GM03348 (cell line): ENCODE measurements at regions not wholly inside any gene's neighbourhood (a gene's known extent, or its start where the extent isn't known, plus 50 kb on each side); places are given as distances from the start of the nearest gene placed in this dataset.

Source experiments
- DNase-seq: peaks from one replicate; pipeline ENCODE4 v3.0.0; 2012; ENCODE audit warnings: low spot score

- no peak for DNase-seq
Measured at GRCh38 chr22:22802339-22802970, 85.2 kb upstream of the IGLL5 start.

GRCh38 chr22:22803285-22803853 lies 84.2 kb upstream of the IGLL5 start:
- no peak for DNase-seq

- DNase-seq: peak; percentile 62
Measured at GRCh38 chr22:22810018-22810427, 77.6 kb upstream of the IGLL5 start.

- no peak for DNase-seq
Measured at GRCh38 chr22:22810471-22810870, 77.1 kb upstream of the IGLL5 start.

- no peak for DNase-seq
Measured at GRCh38 chr22:22811016-22812009, 76.3 kb upstream of the IGLL5 start.

- no peak for DNase-seq
Measured at GRCh38 chr22:22812031-22812905, 75.3 kb upstream of the IGLL5 start.

- DNase-seq: no peak
Measured at GRCh38 chr22:22813126-22814075, 74.2 kb upstream of the IGLL5 start.

- no peak for DNase-seq
Measured at GRCh38 chr22:22814666-22815396, 72.8 kb upstream of the IGLL5 start.

GRCh38 chr22:22815397-22816170 lies 72.0 kb upstream of the IGLL5 start:
- DNase-seq: no peak

GRCh38 chr22:22816171-22816514 lies 71.5 kb upstream of the IGLL5 start:
- no peak for DNase-seq

GRCh38 chr22:22816766-22817410 lies 70.7 kb upstream of the IGLL5 start:
- no peak for DNase-seq

GRCh38 chr22:22817468-22818201 lies 70.0 kb upstream of the IGLL5 start:
- DNase-seq: no peak

- DNase-seq: no peak
Measured at GRCh38 chr22:22818202-22818538, 69.4 kb upstream of the IGLL5 start.

GRCh38 chr22:22818861-22819855 lies 68.5 kb upstream of the IGLL5 start:
- DNase-seq: no peak

- no peak for DNase-seq
Measured at GRCh38 chr22:22820076-22820475, 67.5 kb upstream of the IGLL5 start.

GRCh38 chr22:22820626-22821025 lies 67.0 kb upstream of the IGLL5 start:
- no peak for DNase-seq

GRCh38 chr22:22821340-22821739 lies 66.3 kb upstream of the IGLL5 start:
- no peak for DNase-seq
